Endothelial cell of umbilical vein (primary cell): ENCODE measurements at regions not wholly inside any gene's neighbourhood (a gene's known extent, or its start where the extent isn't known, plus 50 kb on each side); places are given as distances from the start of the nearest gene placed in this dataset.

ENCODE experiments used
- CTCF ChIP-seq, 2 donors: IDR thresholded peaks; 1 replicate in 1 of 2; 2 replicates in 1 of 2; pipeline ENCODE4 v1.5.1; 2011; ENCODE audit warnings: low read length in 2 of 2, mild to moderate bottlenecking in 2 of 2, moderate library complexity in 2 of 2, control low read depth in 1 of 2, inconsistent platforms in 1 of 2, low read depth in 1 of 2; ENCODE audit not compliant: insufficient read depth in 1 of 2; ENCODE audit errors: extremely low read depth in 1 of 2
- JUN ChIP-seq: IDR thresholded peaks from 2 replicates; pipeline ENCODE4 v1.6.1; 2011; ENCODE audit warnings: borderline replicate concordance, low read depth; ENCODE audit not compliant: insufficient read length, insufficient read depth

GRCh38 chr14:44745371-44745770 lies 216.4 kb downstream of the KLHL28 start:
- TF ChIP-seq CTCF (IDR thresholded peaks at IDR 0.05; ENCODE audit: extremely low read depth in 1 of 2, insufficient read depth in 1 of 2, low read depth in 1 of 2, low read length in 2 of 2) (no peak), JUN (no peak)
